Mesodermal cell (in vitro differentiated cells): ENCODE measurements at regions not wholly inside any gene's neighbourhood (a gene's known extent, or its start where the extent isn't known, plus 50 kb on each side); places are given as distances from the start of the nearest gene placed in this dataset.

Source experiments
- H3K27ac ChIP-seq: 2 replicates; pipeline ENCODE4 v1.7.0; 2013; ENCODE audit warnings: mild to moderate bottlenecking, low read depth, low read length, moderate library complexity; ENCODE audit not compliant: severe bottlenecking
- H3K36me3 ChIP-seq: 2 replicates; pipeline ENCODE4 v1.7.1; 2013; ENCODE audit warnings: mild to moderate bottlenecking, low read length, moderate library complexity; ENCODE audit not compliant: control insufficient read depth, insufficient read depth
- H3K4me1 ChIP-seq: one replicate; pipeline ENCODE4 v1.7.1; 2013; ENCODE audit warnings: mild to moderate bottlenecking, low read length; ENCODE audit not compliant: insufficient read depth, control insufficient read depth, poor library complexity, severe bottlenecking
- H3K4me3 ChIP-seq: 2 replicates; pipeline ENCODE4 v1.7.0; 2013; ENCODE audit warnings: low read length, control low read depth, mild to moderate bottlenecking; ENCODE audit not compliant: insufficient read depth, poor library complexity, severe bottlenecking; ENCODE audit errors: extremely low read depth
- H3K9me3 ChIP-seq: 2 replicates; pipeline ENCODE4 v1.7.1; 2013; ENCODE audit warnings: mild to moderate bottlenecking, low read length, moderate library complexity; ENCODE audit not compliant: control insufficient read depth
- WGBS, 2 experiments: methylation state at CpG; one replicate each; pipeline ENCODE4 v1.1.5; 2013; ENCODE audit warnings: missing lambda C conversion rate in 2 of 2; ENCODE audit not compliant: insufficient coverage in 2 of 2; 5-methylcytosine and 5-hydroxymethylcytosine counted together

GRCh38 chr7:153588586-153588985 is 463.6 kb upstream of the DPP6 start:
- Histone ChIP-seq H3K4me1 (no peaks in the 10 kb centered on the region), H3K27ac (no peak overlapping the region), H3K36me3 (no peaks in the 10 kb centered on the region), H3K9me3 (peaks cover 53% of the 10 kb centered on the region), H3K4me3 (no peak overlapping the region)
- WGBS, 2 experiments: 63 to 81% methylated on average over 4 to 5 of the region's 5 CpGs

- no peak overlapping the region for H3K27ac ChIP-seq
- H3K4me3 ChIP-seq: no peak overlapping the region
- H3K4me1 ChIP-seq: no peaks in the 10 kb centered on the region
- peaks cover 63% of the 10 kb centered on the region for H3K9me3 ChIP-seq
- no peaks in the 10 kb centered on the region for H3K36me3 ChIP-seq
- WGBS, 2 experiments: 82 to 84% methylated on average over 15 of the region's 16 CpGs
Measured at GRCh38 chr7:153590136-153590535, 462.1 kb upstream of the DPP6 start.

- H3K4me1 ChIP-seq: no peaks in the 10 kb centered on the region
- no peak overlapping the region for H3K27ac ChIP-seq
- no peak overlapping the region for H3K4me3 ChIP-seq
- H3K36me3 ChIP-seq: no peaks in the 10 kb centered on the region
- H3K9me3 ChIP-seq: peaks cover 68% of the 10 kb centered on the region
- 85 to 91% methylated on average over 10 to 11 of the region's 11 CpGs for WGBS, 2 experiments
Measured at GRCh38 chr7:153590571-153590970, 461.6 kb upstream of the DPP6 start.

- WGBS, 2 experiments: 53 to 69% methylated on average over 2 of the region's 3 CpGs
- H3K9me3 ChIP-seq: peaks cover 40% of the 10 kb centered on the region
Measured at GRCh38 chr7:153607354-153607753, 444.8 kb upstream of the DPP6 start.

GRCh38 chr7:153616711-153617325 is 435.4 kb upstream of the DPP6 start:
- no peaks in the 10 kb centered on the region for H3K36me3 ChIP-seq
- no peaks in the 10 kb centered on the region for H3K4me1 ChIP-seq
- H3K9me3 ChIP-seq: peaks cover 25% of the 10 kb centered on the region
- H3K27ac ChIP-seq: no peak overlapping the region
- 46 to 51% methylated on average over 4 to 8 of the region's 8 CpGs for WGBS, 2 experiments
- H3K4me3 ChIP-seq: no peak overlapping the region

More at GRCh38 chr7:153607354-153607753, 444.8 kb upstream of the DPP6 start:
- no peaks in the 10 kb centered on the region for H3K4me1 ChIP-seq
- H3K27ac ChIP-seq: no peak overlapping the region
- H3K36me3 ChIP-seq: no peaks in the 10 kb centered on the region
- H3K4me3 ChIP-seq: no peak overlapping the region

GRCh38 chr7:153627323-153627722 is 424.9 kb upstream of the DPP6 start:
- no peak overlapping the region for H3K4me3 ChIP-seq
- no peaks in the 10 kb centered on the region for H3K36me3 ChIP-seq
- H3K4me1 ChIP-seq: no peaks in the 10 kb centered on the region
- H3K27ac ChIP-seq: no peak overlapping the region
- H3K9me3 ChIP-seq: peaks cover 58% of the 10 kb centered on the region

- 64 to 76% methylated on average over 3 to 6 of the region's 6 CpGs for WGBS, 2 experiments
- H3K9me3 ChIP-seq: peaks cover 61% of the 10 kb centered on the region
- H3K27ac ChIP-seq: no peak overlapping the region
- no peaks in the 10 kb centered on the region for H3K4me1 ChIP-seq
- H3K36me3 ChIP-seq: no peaks in the 10 kb centered on the region
- no peak overlapping the region for H3K4me3 ChIP-seq
Measured at GRCh38 chr7:153628406-153628805, 423.8 kb upstream of the DPP6 start.

GRCh38 chr7:153628825-153629224 is 423.4 kb upstream of the DPP6 start:
- Histone ChIP-seq H3K4me3 (no peak overlapping the region), H3K4me1 (no peaks in the 10 kb centered on the region), H3K9me3 (peaks cover 64% of the 10 kb centered on the region), H3K27ac (no peak overlapping the region), H3K36me3 (no peaks in the 10 kb centered on the region)
- WGBS, 2 experiments: 40% methylated on average over 1 of the region's 1 CpG; no CpG with 5 or more reads in 1 of the 2 experiments

GRCh38 chr7:153638821-153639435 is 413.3 kb upstream of the DPP6 start:
- 77% methylated on average over 9 to 10 of the region's 10 CpGs for WGBS, 2 experiments
- Histone ChIP-seq H3K36me3 (no peaks in the 10 kb centered on the region), H3K27ac (no peak overlapping the region), H3K4me1 (no peaks in the 10 kb centered on the region), H3K9me3 (peaks cover 47% of the 10 kb centered on the region), H3K4me3 (no peak overlapping the region)

- Histone ChIP-seq H3K27ac (no peak overlapping the region), H3K4me1 (no peaks in the 10 kb centered on the region), H3K9me3 (peaks cover 54% of the 10 kb centered on the region)
Measured at GRCh38 chr7:153640586-153640985, 411.6 kb upstream of the DPP6 start.

GRCh38 chr7:153641199-153641598 is 411.0 kb upstream of the DPP6 start:
- no peaks in the 10 kb centered on the region for H3K36me3 ChIP-seq
- no peaks in the 10 kb centered on the region for H3K4me1 ChIP-seq
- H3K4me3 ChIP-seq: no peak overlapping the region
- no peak overlapping the region for H3K27ac ChIP-seq
- H3K9me3 ChIP-seq: peaks cover 54% of the 10 kb centered on the region
- 46 to 54% methylated on average over 3 of the region's 4 CpGs for WGBS, 2 experiments

More at GRCh38 chr7:153640586-153640985, 411.6 kb upstream of the DPP6 start:
- 57% methylated on average over 1 of the region's 2 CpGs; no CpG with 5 or more reads in 1 of the 2 experiments for WGBS, 2 experiments
- H3K36me3 ChIP-seq: no peaks in the 10 kb centered on the region
- no peak overlapping the region for H3K4me3 ChIP-seq
